ENCODE measurements at regions not wholly inside any gene's neighbourhood (a gene's known extent, or its start where the extent isn't known, plus 50 kb on each side); places are given as distances from the start of the nearest gene placed in this dataset.

DNA sequence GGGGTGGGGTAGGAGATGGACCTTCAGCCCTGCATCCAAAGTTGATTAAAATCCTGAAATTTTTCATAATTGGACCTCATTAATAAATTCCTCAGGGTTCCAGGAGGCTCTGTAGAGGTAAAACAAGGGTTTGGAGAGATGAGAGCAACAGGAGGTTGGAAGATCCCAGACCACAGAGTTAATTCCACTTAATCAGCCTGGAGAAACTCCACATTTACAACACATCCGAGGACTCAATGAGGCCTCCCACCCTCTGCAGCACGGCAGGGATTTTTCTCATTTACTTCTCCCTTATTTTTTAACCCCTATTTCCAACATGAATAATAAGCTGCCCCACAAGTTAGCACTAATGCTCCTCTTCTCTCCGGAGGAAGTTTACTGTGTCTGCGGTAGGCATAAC is 165.0 kb upstream of the MAP3K1 start:
- H3K23ac ChIP-seq (ENCODE audit: low read length), result no peak overlapping the region
- H2AFZ ChIP-seq (ENCODE audit: insufficient read depth, low read length, poor library complexity), result no peak overlapping the region
- no peak overlapping the region for H3K9ac ChIP-seq (ENCODE audit: low read length)
- no peak overlapping the region for H3K4me3 ChIP-seq (ENCODE audit: low read depth, low read length)
- no peak overlapping the region for H2BK5ac ChIP-seq (ENCODE audit: low read depth, low read length, poor library complexity)
- H3K79me1 ChIP-seq (ENCODE audit: low read length), result peaks cover 2% of the 10 kb centered on the region
- no peak overlapping the region for H3K27ac ChIP-seq (ENCODE audit: low read depth, low read length)
- no CpG with 5 or more reads among the region's 4 CpGs for WGBS (ENCODE audit: extremely low coverage, insufficient coverage, insufficient read length)
- no peak overlapping the region for H4K12ac ChIP-seq (ENCODE audit: low read depth, low read length)
- H3K4me1 ChIP-seq (ENCODE audit: control insufficient read depth in 1 of 2, insufficient read depth in 2 of 2, low read length in 2 of 2), result peaks cover 0 to 3% of the 10 kb centered on the region in 2 experiments
- DNase-seq, result no peak
- no peak overlapping the region for H2BK12ac ChIP-seq (ENCODE audit: low read length)
- H3K4me2 ChIP-seq (ENCODE audit: low read length), result no peak overlapping the region
- H4K8ac ChIP-seq (ENCODE audit: low read depth, low read length), result no peak overlapping the region
- H3K18ac ChIP-seq (ENCODE audit: low read length), result no peak overlapping the region
- H3K4ac ChIP-seq (ENCODE audit: low read depth, low read length), result no peak overlapping the region
- no peaks in the 10 kb centered on the region for H3K9me3 ChIP-seq (ENCODE audit: insufficient read depth, low read depth, low read length)
- H3K36me3 ChIP-seq (ENCODE audit: control insufficient read depth in 1 of 2, insufficient read depth in 2 of 2, low read length in 2 of 2), result no peaks in the 10 kb centered on the region
- H3K14ac ChIP-seq (ENCODE audit: low read length), result no peak overlapping the region
- no peak overlapping the region for H4K91ac ChIP-seq (ENCODE audit: low read depth, low read length)
- no peaks in the 10 kb centered on the region for H3K79me2 ChIP-seq (ENCODE audit: control insufficient read depth, insufficient read depth, low read length, poor library complexity)
- H2BK120ac ChIP-seq (ENCODE audit: insufficient read depth, low read length, poor library complexity), result no peak overlapping the region
- H2AK5ac ChIP-seq (ENCODE audit: low read length), result no peak overlapping the region
- no peaks in the 10 kb centered on the region for H3K27me3 ChIP-seq (ENCODE audit: insufficient read depth, low read length)

DNA sequence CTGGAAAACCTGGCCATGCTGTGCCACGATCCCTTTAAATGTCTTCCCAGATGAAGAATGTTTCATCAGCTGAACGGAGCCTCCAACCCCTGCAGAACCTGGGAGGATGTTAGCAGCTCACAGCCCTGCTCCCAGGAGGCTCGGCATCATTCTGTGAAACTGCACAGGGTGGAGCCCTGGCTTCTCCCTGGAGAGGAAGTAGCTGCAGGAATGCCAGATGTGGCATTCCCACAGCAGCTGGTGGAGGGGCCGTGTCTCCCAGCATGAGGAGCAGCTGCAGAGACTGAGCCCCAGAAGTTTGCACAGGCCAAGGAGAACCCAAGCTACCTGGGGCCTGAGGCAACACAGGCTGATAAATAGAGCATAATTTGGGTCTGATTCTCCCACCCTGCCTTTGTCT is 165.8 kb upstream of the MAP3K1 start:
- no peaks in the 10 kb centered on the region for H3K79me2 ChIP-seq (ENCODE audit: control insufficient read depth, insufficient read depth, low read length, poor library complexity)
- H4K8ac ChIP-seq (ENCODE audit: low read depth, low read length), result no peak overlapping the region
- no peak overlapping the region for H2BK120ac ChIP-seq (ENCODE audit: insufficient read depth, low read length, poor library complexity)
- no peak overlapping the region for H3K9ac ChIP-seq (ENCODE audit: low read length)
- H3K27me3 ChIP-seq (ENCODE audit: insufficient read depth, low read length), result no peaks in the 10 kb centered on the region
- no peak overlapping the region for H2AFZ ChIP-seq (ENCODE audit: insufficient read depth, low read length, poor library complexity)
- peaks cover 2% of the 10 kb centered on the region for H3K79me1 ChIP-seq (ENCODE audit: low read length)
- no peak overlapping the region for H4K91ac ChIP-seq (ENCODE audit: low read depth, low read length)
- H3K4me1 ChIP-seq (ENCODE audit: control insufficient read depth in 1 of 2, insufficient read depth in 2 of 2, low read length in 2 of 2), result peaks cover 0 to 3% of the 10 kb centered on the region in 2 experiments
- no peak overlapping the region for H3K14ac ChIP-seq (ENCODE audit: low read length)
- H3K9me3 ChIP-seq (ENCODE audit: insufficient read depth, low read depth, low read length), result no peaks in the 10 kb centered on the region
- no peak overlapping the region for H3K4me2 ChIP-seq (ENCODE audit: low read length)
- H3K27ac ChIP-seq (ENCODE audit: low read depth, low read length), result no peak overlapping the region
- WGBS (ENCODE audit: extremely low coverage, insufficient coverage, insufficient read length), result no CpG with 5 or more reads among the region's 4 CpGs
- H4K12ac ChIP-seq (ENCODE audit: low read depth, low read length), result no peak overlapping the region
- H3K4ac ChIP-seq (ENCODE audit: low read depth, low read length), result no peak overlapping the region
- H3K4me3 ChIP-seq (ENCODE audit: low read depth, low read length), result no peak overlapping the region
- no peak overlapping the region for H2BK12ac ChIP-seq (ENCODE audit: low read length)
- H2AK5ac ChIP-seq (ENCODE audit: low read length), result no peak overlapping the region
- DNase-seq, result no peak
- no peak overlapping the region for H2BK5ac ChIP-seq (ENCODE audit: low read depth, low read length, poor library complexity)
- H3K23ac ChIP-seq (ENCODE audit: low read length), result no peak overlapping the region
- H3K36me3 ChIP-seq (ENCODE audit: control insufficient read depth in 1 of 2, insufficient read depth in 2 of 2, low read length in 2 of 2), result no peaks in the 10 kb centered on the region
- no peak overlapping the region for H3K18ac ChIP-seq (ENCODE audit: low read length)

DNA sequence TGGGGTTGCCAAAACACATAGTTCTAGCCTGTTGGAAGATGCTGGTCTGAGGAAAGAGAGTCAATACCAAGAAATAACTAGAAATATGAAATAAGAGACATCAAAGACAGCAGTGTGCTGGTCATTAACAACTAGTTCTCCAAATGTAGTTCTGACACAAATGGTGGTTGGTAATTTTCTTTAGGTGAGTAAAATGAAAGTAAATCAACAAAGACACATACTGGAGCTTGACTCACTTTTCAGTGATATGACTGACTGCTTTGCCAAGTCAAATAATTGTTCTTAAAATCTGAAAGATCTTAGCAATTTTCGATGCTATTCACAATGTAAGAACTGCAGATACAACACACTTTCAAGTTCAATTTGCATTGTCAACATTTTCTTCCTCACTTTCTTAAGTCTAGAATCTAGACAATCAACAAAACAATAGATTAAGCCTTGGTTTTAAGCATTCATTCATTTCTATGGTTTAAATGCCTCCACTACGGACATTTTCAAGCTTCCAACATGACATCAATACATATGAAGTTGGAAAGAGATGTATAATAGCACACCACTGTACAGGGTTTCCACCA is 166.8 kb upstream of the MAP3K1 start:
- Histone ChIP-seq H3K9ac (ENCODE audit: low read length) (no peak overlapping the region), H2BK5ac (ENCODE audit: low read depth, low read length, poor library complexity) (no peak overlapping the region), H3K4me2 (ENCODE audit: low read length) (no peak overlapping the region), H3K79me2 (ENCODE audit: control insufficient read depth, insufficient read depth, low read length, poor library complexity) (no peaks in the 10 kb centered on the region), H3K4me3 (ENCODE audit: low read depth, low read length) (no peak overlapping the region), H2BK12ac (ENCODE audit: low read length) (no peak overlapping the region), H3K4me1 (ENCODE audit: control insufficient read depth in 1 of 2, insufficient read depth in 2 of 2, low read length in 2 of 2) (peaks cover 0 to 3% of the 10 kb centered on the region in 2 experiments), H3K36me3 (ENCODE audit: control insufficient read depth in 1 of 2, insufficient read depth in 2 of 2, low read length in 2 of 2) (no peaks in the 10 kb centered on the region), H4K8ac (ENCODE audit: low read depth, low read length) (no peak overlapping the region), H3K27ac (ENCODE audit: low read depth, low read length) (no peak overlapping the region), H4K91ac (ENCODE audit: low read depth, low read length) (no peak overlapping the region), H3K79me1 (ENCODE audit: low read length) (peaks cover 2% of the 10 kb centered on the region), H3K23ac (ENCODE audit: low read length) (no peak overlapping the region), H4K12ac (ENCODE audit: low read depth, low read length) (no peak overlapping the region), H3K9me3 (ENCODE audit: insufficient read depth, low read depth, low read length) (no peaks in the 10 kb centered on the region), H2BK120ac (ENCODE audit: insufficient read depth, low read length, poor library complexity) (no peak overlapping the region), H3K14ac (ENCODE audit: low read length) (no peak overlapping the region), H3K27me3 (ENCODE audit: insufficient read depth, low read length) (no peaks in the 10 kb centered on the region), H2AFZ (ENCODE audit: insufficient read depth, low read length, poor library complexity) (no peak overlapping the region), H3K4ac (ENCODE audit: low read depth, low read length) (no peak overlapping the region), H2AK5ac (ENCODE audit: low read length) (no peak overlapping the region), H3K18ac (ENCODE audit: low read length) (no peak overlapping the region)
- no peak for DNase-seq
- no CpG with 5 or more reads among the region's 2 CpGs for WGBS (ENCODE audit: extremely low coverage, insufficient coverage, insufficient read length)

DNA sequence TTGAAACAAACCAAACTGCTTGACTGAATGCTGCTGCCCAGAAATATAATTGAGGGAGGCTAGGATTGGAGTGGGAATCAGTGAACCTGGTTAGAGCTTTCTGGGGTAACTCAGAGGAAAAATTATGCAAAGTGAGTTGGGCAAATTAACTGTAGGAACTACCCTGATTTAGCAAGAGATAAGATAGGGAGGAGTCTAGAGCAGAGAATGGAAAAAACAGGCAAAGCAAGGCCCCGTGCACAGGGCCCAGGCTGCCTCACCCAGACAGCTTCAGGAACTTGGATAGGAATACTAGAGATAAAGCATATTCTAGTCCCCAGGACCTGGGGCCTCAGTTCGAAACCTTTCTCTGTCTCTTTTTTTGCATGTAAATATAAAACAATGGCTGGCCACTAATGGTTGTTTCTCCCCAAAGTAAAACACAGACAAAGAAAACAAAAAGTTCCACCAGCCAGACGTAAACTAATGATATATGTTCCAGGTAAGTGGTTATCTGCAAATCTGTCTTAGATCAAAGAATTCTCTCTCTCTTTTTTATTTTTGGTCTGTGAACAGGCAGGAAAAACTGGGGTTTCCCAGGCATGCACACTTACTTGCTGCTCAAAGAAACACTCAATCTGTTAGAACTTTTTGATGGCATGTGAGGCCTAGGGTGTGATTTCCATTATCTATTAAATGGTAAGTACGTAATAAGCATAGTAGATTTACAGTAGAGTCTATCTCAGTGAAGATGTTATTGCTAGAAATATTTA is 168.1 kb upstream of the MAP3K1 start:
- H3K27ac ChIP-seq (ENCODE audit: low read depth, low read length), result no peak overlapping the region
- no CpG with 5 or more reads among the region's 4 CpGs for WGBS (ENCODE audit: extremely low coverage, insufficient coverage, insufficient read length)
- no peak overlapping the region for H3K23ac ChIP-seq (ENCODE audit: low read length)
- H2BK120ac ChIP-seq (ENCODE audit: insufficient read depth, low read length, poor library complexity), result no peak overlapping the region
- no peak overlapping the region for H3K9ac ChIP-seq (ENCODE audit: low read length)
- no peak overlapping the region for H3K4me2 ChIP-seq (ENCODE audit: low read length)
- no peak overlapping the region for H3K18ac ChIP-seq (ENCODE audit: low read length)
- no peak overlapping the region for H3K4me3 ChIP-seq (ENCODE audit: low read depth, low read length)
- H3K79me1 ChIP-seq (ENCODE audit: low read length), result peaks cover 2% of the 10 kb centered on the region
- peak overlapping the region; percentile 29 for H3K14ac ChIP-seq (ENCODE audit: low read length)
- H3K36me3 ChIP-seq (ENCODE audit: control insufficient read depth in 1 of 2, insufficient read depth in 2 of 2, low read length in 2 of 2), result no peaks in the 10 kb centered on the region
- no peak overlapping the region for H3K4ac ChIP-seq (ENCODE audit: low read depth, low read length)
- peak overlapping the region; percentile 59 for H2AFZ ChIP-seq (ENCODE audit: insufficient read depth, low read length, poor library complexity)
- H3K27me3 ChIP-seq (ENCODE audit: insufficient read depth, low read length), result no peaks in the 10 kb centered on the region
- H3K4me1 ChIP-seq (ENCODE audit: control insufficient read depth in 1 of 2, insufficient read depth in 2 of 2, low read length in 2 of 2), result peaks cover 0 to 3% of the 10 kb centered on the region in 2 experiments
- peak overlapping the region; percentile 48 for H4K8ac ChIP-seq (ENCODE audit: low read depth, low read length)
- DNase-seq, result no peak
- H3K79me2 ChIP-seq (ENCODE audit: control insufficient read depth, insufficient read depth, low read length, poor library complexity), result no peaks in the 10 kb centered on the region
- peak overlapping the region; percentile 74 for H4K91ac ChIP-seq (ENCODE audit: low read depth, low read length)
- no peak overlapping the region for H4K12ac ChIP-seq (ENCODE audit: low read depth, low read length)
- H2BK5ac ChIP-seq (ENCODE audit: low read depth, low read length, poor library complexity), result peak overlapping the region; percentile 46
- no peak overlapping the region for H2AK5ac ChIP-seq (ENCODE audit: low read length)
- peak overlapping the region; percentile 13 for H2BK12ac ChIP-seq (ENCODE audit: low read length)
- no peaks in the 10 kb centered on the region for H3K9me3 ChIP-seq (ENCODE audit: insufficient read depth, low read depth, low read length)
